Glutamatergic neuron (in vitro differentiated cells): ENCODE measurements at regions not wholly inside any gene's neighbourhood (a gene's known extent, or its start where the extent isn't known, plus 50 kb on each side); places are given as distances from the start of the nearest gene placed in this dataset.

Experiments
- DNase-seq: peaks from one replicate; pipeline ENCODE4 v3.0.0; 2022
- H3K27ac Mint-ChIP-seq: one replicate; pipeline ENCODE4 v1.8.0; 2020; ENCODE audit warnings: mild to moderate bottlenecking, mixed read lengths, inconsistent platforms; ENCODE audit not compliant: unreplicated experiment
- H3K27me3 Mint-ChIP-seq: one replicate; pipeline ENCODE4 v1.8.0; 2020; ENCODE audit warnings: mild to moderate bottlenecking, moderate library complexity, mixed read lengths, inconsistent platforms; ENCODE audit not compliant: unreplicated experiment
- H3K36me3 Mint-ChIP-seq: one replicate; pipeline ENCODE4 v1.8.0; 2020; ENCODE audit warnings: mild to moderate bottlenecking, mixed read lengths, inconsistent platforms; ENCODE audit not compliant: unreplicated experiment
- H3K4me1 Mint-ChIP-seq: one replicate; pipeline ENCODE4 v1.8.0; 2020; ENCODE audit warnings: mild to moderate bottlenecking, low read depth, mixed read lengths, inconsistent platforms; ENCODE audit not compliant: unreplicated experiment
- H3K4me3 Mint-ChIP-seq: one replicate; pipeline ENCODE4 v1.8.0; 2020; ENCODE audit warnings: mild to moderate bottlenecking, mixed read lengths, inconsistent platforms; ENCODE audit not compliant: unreplicated experiment
- H3K9me3 Mint-ChIP-seq: one replicate; pipeline ENCODE4 v1.8.0; 2020; ENCODE audit warnings: mild to moderate bottlenecking, moderate library complexity, mixed read lengths, inconsistent platforms; ENCODE audit not compliant: unreplicated experiment
- TF ChIP-seq, protein P1 (sequence below): fragments of 200-600 bp; sonication (generic); IDR thresholded peaks from one replicate; pipeline ENCODE4 v1.5.0; 2021; ENCODE audit not compliant: partially characterized antibody, unreplicated experiment

- no peak for DNase-seq
- Mint-ChIP-seq H3K4me1 (no peaks in the 10 kb centered on the region), H3K36me3 (peaks cover 4% of the 10 kb centered on the region), H3K27me3 (peaks cover 14% of the 10 kb centered on the region), H3K9me3 (peaks cover 5% of the 10 kb centered on the region), H3K4me3 (no peak overlapping the region), H3K27ac (no peak overlapping the region)
- TF ChIP-seq, protein P1, sequence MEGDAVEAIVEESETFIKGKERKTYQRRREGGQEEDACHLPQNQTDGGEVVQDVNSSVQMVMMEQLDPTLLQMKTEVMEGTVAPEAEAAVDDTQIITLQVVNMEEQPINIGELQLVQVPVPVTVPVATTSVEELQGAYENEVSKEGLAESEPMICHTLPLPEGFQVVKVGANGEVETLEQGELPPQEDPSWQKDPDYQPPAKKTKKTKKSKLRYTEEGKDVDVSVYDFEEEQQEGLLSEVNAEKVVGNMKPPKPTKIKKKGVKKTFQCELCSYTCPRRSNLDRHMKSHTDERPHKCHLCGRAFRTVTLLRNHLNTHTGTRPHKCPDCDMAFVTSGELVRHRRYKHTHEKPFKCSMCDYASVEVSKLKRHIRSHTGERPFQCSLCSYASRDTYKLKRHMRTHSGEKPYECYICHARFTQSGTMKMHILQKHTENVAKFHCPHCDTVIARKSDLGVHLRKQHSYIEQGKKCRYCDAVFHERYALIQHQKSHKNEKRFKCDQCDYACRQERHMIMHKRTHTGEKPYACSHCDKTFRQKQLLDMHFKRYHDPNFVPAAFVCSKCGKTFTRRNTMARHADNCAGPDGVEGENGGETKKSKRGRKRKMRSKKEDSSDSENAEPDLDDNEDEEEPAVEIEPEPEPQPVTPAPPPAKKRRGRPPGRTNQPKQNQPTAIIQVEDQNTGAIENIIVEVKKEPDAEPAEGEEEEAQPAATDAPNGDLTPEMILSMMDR, result no peak
Observed at GRCh38 chr22:22741843-22742242, 97.4 kb downstream of the GGTLC2 start.

- Mint-ChIP-seq H3K36me3 (peaks cover 4% of the 10 kb centered on the region), H3K9me3 (peaks cover 5% of the 10 kb centered on the region), H3K27me3 (peaks cover 14% of the 10 kb centered on the region), H3K27ac (no peak overlapping the region), H3K4me1 (peaks cover 7% of the 10 kb centered on the region), H3K4me3 (no peak overlapping the region)
- DNase-seq, result no peak
- TF ChIP-seq, protein P1, result no peak
Observed at GRCh38 chr22:22742641-22743040, 98.2 kb downstream of the GGTLC2 start.

GRCh38 chr22:22743128-22743760 lies 98.8 kb downstream of the GGTLC2 start:
- Mint-ChIP-seq H3K36me3 (peaks cover 4% of the 10 kb centered on the region), H3K4me3 (no peak overlapping the region), H3K27ac (no peak overlapping the region), H3K9me3 (peaks cover 5% of the 10 kb centered on the region), H3K4me1 (peaks cover 11% of the 10 kb centered on the region), H3K27me3 (peaks cover 17% of the 10 kb centered on the region)
- no peak for DNase-seq
- TF ChIP-seq, protein P1, result no peak

- H3K4me3 Mint-ChIP-seq, result no peak overlapping the region
- no peak overlapping the region for H3K27ac Mint-ChIP-seq
- TF ChIP-seq, protein P1, result no peak
- H3K36me3 Mint-ChIP-seq, result peaks cover 4% of the 10 kb centered on the region
- DNase-seq, result no peak
- peaks cover 12% of the 10 kb centered on the region for H3K4me1 Mint-ChIP-seq
- peaks cover 5% of the 10 kb centered on the region for H3K9me3 Mint-ChIP-seq
- peaks cover 13% of the 10 kb centered on the region for H3K27me3 Mint-ChIP-seq
Observed at GRCh38 chr22:22744412-22745224, 100.2 kb downstream of the GGTLC2 start.
